ENCODE measurements at regions not wholly inside any gene's neighbourhood (a gene's known extent, or its start where the extent isn't known, plus 50 kb on each side); places are given as distances from the start of the nearest gene placed in this dataset.

GRCh38 chr22:27561286-27561904, 240.2 kb downstream of the MN1 start:
- DNase-seq: no peak

- DNase-seq: no peak
Observed at GRCh38 chr22:27564806-27565205, 236.8 kb downstream of the MN1 start.

- no peak for DNase-seq
Observed at GRCh38 chr22:27566602-27567001, 235.0 kb downstream of the MN1 start.

GRCh38 chr22:27568265-27568664, 233.3 kb downstream of the MN1 start:
- DNase-seq: no peak

- no peak for DNase-seq
Observed at GRCh38 chr22:27571463-27572277, 229.9 kb downstream of the MN1 start.

GRCh38 chr22:27572278-27572666, 229.3 kb downstream of the MN1 start:
- DNase-seq: no peak

GRCh38 chr22:27573280-27574001, 228.1 kb downstream of the MN1 start:
- no peak for DNase-seq

- DNase-seq: no peak
Observed at GRCh38 chr22:27574002-27574366, 227.6 kb downstream of the MN1 start.

- DNase-seq: no peak
Observed at GRCh38 chr22:27574651-27575050, 226.9 kb downstream of the MN1 start.

GRCh38 chr22:27575348-27575747, 226.2 kb downstream of the MN1 start:
- DNase-seq: no peak

GRCh38 chr22:27576413-27576812, 225.1 kb downstream of the MN1 start:
- DNase-seq: no peak

- DNase-seq: no peak
Observed at GRCh38 chr22:27576815-27577573, 224.6 kb downstream of the MN1 start.

GRCh38 chr22:27577574-27577969, 224.0 kb downstream of the MN1 start:
- no peak for DNase-seq

GRCh38 chr22:27578937-27579617, 222.5 kb downstream of the MN1 start:
- DNase-seq: no peak

GRCh38 chr22:27580311-27580897, 221.2 kb downstream of the MN1 start:
- no peak for DNase-seq

- DNase-seq: no peak
Observed at GRCh38 chr22:27581236-27581635, 220.3 kb downstream of the MN1 start.

- no peak for DNase-seq
Observed at GRCh38 chr22:27581688-27582087, 219.9 kb downstream of the MN1 start.

GRCh38 chr22:27583856-27584255, 217.7 kb downstream of the MN1 start:
- DNase-seq: no peak

- DNase-seq: no peak
Observed at GRCh38 chr22:27585141-27585540, 216.4 kb downstream of the MN1 start.

GRCh38 chr22:27588268-27588667, 213.3 kb downstream of the MN1 start:
- DNase-seq: no peak

GRCh38 chr22:27588915-27589314, 212.6 kb downstream of the MN1 start:
- DNase-seq: no peak

GRCh38 chr22:27591060-27591459, 210.5 kb downstream of the MN1 start:
- DNase-seq: no peak

All from CD4-positive, alpha-beta T cell treated with Interleukin-17A for 1 hour (primary cell).